ENCODE measurements at regions not wholly inside any gene's neighbourhood (a gene's known extent, or its start where the extent isn't known, plus 50 kb on each side); places are given as distances from the start of the nearest gene placed in this dataset.
"Not testable (repeated sequence)": the region's sequence is repeated elsewhere in the genome, so short reads cannot be mapped to it uniquely, and the experiment has no call there.

- no peak for DNase-seq
Measured at GRCh38 chr5:44252545-44252944, 136.7 kb downstream of the FGF10 start.

- DNase-seq, result no peak
Measured at GRCh38 chr5:44246986-44247385, 142.2 kb downstream of the FGF10 start.

GRCh38 chr5:44245935-44246334 is 143.3 kb downstream of the FGF10 start:
- DNase-seq, result no peak

GRCh38 chr5:44242791-44243190 is 146.4 kb downstream of the FGF10 start:
- DNase-seq, result no peak

- no peak for DNase-seq
Measured at GRCh38 chr5:44236040-44236439, 153.2 kb downstream of the FGF10 start.

DNA sequence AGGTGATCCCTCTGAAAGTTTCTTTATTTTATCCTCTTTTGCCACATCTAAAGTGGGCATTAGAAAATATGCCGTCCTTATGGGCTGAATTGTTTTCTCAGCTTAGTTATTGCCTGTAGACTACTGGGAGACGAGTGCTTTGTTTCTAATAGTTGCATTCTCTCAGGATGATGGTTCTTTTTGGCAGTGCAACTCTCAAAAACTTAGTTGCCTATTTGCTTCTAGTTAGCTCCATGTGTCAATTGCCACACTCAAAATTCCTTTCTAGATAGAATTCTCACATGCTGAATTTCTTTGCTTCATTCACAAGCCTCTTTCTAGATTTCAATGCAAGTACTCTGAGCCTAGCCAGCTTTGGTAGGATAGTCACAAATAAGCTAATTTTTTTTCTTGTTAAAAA is 155.5 kb downstream of the FGF10 start:
- no peak for DNase-seq

DNA sequence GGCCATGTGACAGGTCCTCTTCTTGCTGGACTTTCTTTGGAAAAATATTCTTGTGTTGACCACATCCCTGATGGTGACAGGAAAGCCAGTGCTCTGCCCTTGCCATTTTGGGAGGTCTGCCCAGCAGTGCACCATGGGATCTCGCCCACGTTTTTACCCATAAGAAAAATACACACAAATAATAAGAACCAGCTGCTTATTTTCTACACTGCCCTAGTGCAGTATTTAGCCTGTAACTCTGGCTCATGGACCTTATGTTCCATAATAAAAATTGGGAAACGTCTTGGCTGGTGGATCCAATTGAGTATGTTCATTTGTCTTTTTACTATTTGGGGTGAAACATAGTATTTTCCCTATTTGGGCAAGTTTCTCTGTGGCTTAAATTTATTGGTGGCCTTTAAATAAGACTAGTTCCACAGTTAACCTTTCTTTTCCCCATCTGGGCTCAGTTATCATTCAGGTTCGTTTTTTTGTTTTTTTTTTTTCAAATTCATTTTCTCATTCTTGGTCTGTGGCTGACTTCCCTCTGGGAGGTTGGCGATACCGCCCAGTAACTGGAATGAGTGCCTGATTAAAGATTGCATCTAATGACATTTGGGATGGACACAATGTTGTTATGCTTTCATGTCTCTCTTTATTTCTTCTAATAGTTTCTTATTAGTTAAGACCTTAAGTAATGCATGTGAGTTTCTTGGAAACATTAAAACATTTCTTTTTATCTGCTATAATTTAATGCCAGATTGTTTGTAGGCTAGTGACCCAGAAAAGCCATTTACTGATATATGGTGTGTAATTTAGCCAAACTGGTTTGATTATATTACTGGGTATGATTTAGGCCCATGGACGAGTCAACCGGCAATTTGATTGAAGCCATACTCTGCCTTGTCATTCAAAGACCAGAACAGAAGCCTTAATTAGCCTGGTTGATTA is 163.7 kb downstream of the FGF10 start:
- DNase-seq, result no peak

DNA sequence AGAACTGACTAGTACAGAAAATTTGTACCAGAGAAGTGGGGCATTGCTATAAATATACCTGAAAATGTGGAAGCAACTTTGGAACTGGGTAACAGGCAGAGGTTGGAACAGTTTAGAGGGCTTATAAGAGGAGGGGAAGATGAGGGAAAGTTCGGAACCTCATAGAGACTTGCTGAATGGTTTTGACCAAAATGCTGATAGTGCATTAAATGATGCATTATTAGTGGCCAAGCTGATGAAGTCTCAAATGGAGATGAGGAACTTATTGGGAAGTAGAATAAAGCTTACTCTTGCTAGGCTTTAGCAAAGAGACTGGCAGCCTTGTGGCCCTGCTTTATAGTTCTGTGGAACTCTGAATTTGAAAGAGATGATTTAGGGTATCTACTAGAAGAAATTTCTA is 189.8 kb downstream of the FGF10 start:
- no peak for DNase-seq

- DNase-seq, result no peak
Measured at GRCh38 chr5:44189255-44189654, 200.0 kb downstream of the FGF10 start.

DNA sequence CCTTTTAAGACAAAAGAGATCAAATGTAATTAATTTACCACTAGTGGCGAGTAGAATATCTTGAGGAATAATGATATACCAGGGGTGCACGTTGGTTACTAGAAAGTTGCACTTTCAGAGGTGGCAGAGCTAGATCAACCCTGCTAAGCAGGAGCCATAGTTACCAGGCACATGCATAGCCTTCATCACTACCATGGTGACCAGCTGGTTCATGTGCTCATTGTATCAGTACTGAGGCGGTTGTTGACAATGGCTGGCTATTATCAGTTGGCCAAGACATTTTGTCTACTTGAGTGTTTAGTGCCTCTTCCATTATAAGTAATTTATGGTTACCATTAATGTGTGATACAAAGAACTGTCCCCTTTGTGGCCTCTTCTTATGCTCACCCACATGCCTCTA is 201.2 kb downstream of the FGF10 start:
- no peak for DNase-seq

- no peak for DNase-seq
Measured at GRCh38 chr5:44183753-44184152, 205.5 kb downstream of the FGF10 start.

DNA sequence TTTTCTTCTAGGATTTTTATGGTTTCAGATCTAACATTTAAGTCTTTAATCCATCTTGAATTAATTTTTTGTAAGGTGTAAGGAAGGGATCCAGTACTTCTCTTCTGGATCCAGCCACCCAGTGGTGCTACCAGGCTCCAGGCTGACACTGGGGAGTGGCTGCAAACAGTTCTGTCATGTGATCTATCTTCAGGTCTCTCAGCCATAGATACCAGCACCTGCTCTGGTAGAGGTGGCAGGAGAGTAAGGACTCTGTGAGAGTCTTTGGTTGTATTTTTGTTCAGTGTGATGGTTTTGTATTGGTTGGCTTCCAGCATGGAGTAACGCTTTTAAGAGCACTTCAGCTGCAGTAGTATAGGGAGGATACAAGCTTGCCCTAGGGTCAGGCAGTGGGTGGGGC is 205.9 kb downstream of the FGF10 start:
- DNase-seq, result no peak

- DNase-seq, result no peak
Measured at GRCh38 chr5:44178414-44178813, 210.8 kb downstream of the FGF10 start.

DNA sequence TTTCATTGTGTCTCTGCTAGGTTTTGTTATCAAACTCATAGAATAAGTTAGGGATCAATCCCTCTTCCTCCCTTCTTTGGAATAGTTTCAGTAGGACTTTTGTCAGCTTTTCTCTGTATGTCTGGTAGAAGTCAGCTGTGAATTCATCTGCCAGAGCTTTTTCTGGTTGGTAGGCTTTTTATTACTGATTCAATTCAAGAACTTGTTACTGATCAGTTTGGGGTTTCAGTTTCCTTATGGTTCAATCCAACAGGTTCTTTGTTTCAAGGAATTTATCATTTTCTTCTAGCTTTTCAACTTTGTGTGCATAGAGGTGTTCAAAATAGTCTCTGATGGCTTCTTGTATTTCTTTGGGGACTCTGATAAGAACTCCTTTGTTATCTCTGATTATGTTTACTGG is 221.7 kb downstream of the FGF10 start:
- DNase-seq, result no peak

DNA sequence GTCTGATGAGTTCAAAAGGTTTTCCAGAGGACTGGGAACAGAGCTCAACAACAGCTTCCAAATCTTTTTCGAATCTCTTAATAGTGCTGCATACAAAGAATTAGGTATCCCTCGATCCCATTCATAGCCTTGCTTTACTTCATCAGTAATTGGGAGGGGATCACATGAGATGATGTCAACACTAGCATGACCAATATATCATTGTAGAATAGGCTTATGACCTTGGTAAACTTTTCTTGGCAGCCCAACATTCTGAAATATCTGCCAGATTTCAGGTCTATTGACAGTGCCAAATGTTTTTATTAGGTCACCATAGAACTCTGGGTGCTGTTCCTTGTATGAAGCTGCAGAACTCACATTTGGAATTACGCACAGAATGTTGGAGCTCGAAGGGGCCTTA is 228.9 kb downstream of the FGF10 start:
- DNase-seq, result peak; percentile 26

- no peak for DNase-seq
Measured at GRCh38 chr5:44150075-44150723, 239.0 kb downstream of the FGF10 start.

- not testable (repeated sequence) for DNase-seq
Measured at GRCh38 chr5:44117947-44118346, 271.3 kb downstream of the FGF10 start.

DNA sequence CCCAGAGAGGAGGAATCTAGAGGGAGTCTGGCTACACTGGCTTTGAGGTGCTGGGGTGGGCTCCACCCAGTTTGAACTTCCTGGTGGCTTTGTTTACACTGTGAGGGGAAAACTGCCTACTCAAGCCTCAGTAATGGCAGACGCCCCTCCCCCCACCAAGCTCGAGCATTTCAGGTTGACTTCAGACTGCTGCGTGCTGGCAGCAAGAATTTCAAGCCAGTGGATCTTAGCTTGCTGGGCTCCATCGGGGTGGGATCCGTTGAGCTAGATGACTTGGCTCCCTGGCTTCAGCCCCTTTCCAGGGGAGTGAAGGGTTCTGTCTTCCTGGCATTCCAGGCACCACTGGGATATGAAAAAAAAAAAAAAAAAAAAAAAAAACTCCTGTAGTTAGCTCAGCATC is 281.0 kb downstream of the FGF10 start:
- not testable (repeated sequence) for DNase-seq

DNA sequence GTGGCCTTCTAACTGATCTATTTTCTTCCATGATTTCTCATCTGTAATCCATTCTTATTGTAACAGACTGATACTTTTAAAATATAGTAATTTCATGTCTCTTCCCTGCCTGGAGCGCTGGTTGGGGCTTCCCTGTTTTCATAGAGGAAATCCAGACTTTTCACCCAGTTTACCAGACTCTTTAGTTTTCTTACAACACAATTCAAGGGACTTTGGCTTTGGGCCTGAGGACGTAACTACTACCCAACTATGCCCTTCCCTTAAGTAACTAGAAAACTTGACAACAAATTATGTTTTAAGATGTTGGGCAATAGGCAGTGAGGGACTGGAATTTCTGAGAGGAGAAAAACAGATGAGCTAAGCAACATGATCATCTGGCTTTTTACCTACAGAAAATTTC is 289.6 kb downstream of the FGF10 start:
- no peak for DNase-seq

GRCh38 chr5:44089424-44090144 is 299.6 kb downstream of the FGF10 start:
- peak; percentile 74 for DNase-seq

DNA sequence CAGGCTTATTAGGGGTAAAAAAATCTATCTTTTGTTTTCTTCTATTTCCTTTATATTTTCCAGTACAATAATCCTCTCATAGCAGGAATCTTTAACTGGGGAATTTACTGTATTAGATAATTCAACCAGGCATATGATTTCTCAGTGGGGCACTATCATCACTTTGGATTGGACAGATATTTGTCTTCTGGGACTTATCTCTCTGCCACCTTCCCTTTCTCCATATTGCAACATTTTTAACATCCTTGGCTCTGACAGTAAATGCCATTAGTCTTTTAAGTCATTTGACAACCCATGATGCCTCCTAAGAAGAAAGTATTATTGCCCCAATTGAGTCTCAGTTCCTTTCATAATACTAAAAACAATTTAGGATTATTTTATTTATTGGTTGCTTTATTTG is 304.1 kb downstream of the FGF10 start:
- DNase-seq, result no peak

- not testable (repeated sequence) for DNase-seq
Measured at GRCh38 chr5:44074547-44074946, 314.7 kb downstream of the FGF10 start.

- DNase-seq, result no peak
Measured at GRCh38 chr5:44051591-44051990, 337.6 kb downstream of the FGF10 start.
